ENCODE measurements at regions not wholly inside any gene's neighbourhood (a gene's known extent, or its start where the extent isn't known, plus 50 kb on each side); places are given as distances from the start of the nearest gene placed in this dataset.

GRCh38 chr9:108674766-108675530, 180.8 kb downstream of the ACTL7B start:
- TF ChIP-seq ZNF335 (tag by site-specific recombination; conservative IDR thresholded peaks at IDR 0.05), result no peak
- no peak for TF ChIP-seq ZNF704 (tag by site-specific recombination; IDR thresholded peaks at IDR 0.05)
